Coronary artery (tissue), 2 donors: ENCODE measurements at regions not wholly inside any gene's neighbourhood (a gene's known extent, or its start where the extent isn't known, plus 50 kb on each side); places are given as distances from the start of the nearest gene placed in this dataset.

Experiments
- DNase-seq: peaks from one replicate; pipeline ENCODE4 v3.0.0-alpha.2; 2017; ENCODE audit warnings: low spot score
- H3K27ac ChIP-seq, 2 donors: fragments of 200-600 bp; sonication (generic); one replicate each; pipeline ENCODE4 v1.5.1; 2016 to 2019
- H3K4me3 ChIP-seq: fragments of 200-600 bp; sonication (generic); 2 replicates; pipeline ENCODE4 v1.5.1; 2016; ENCODE audit warnings: mild to moderate bottlenecking, moderate library complexity
- CTCF ChIP-seq: fragments of 200-600 bp; sonication (generic); IDR thresholded peaks from one replicate; pipeline ENCODE4 v1.5.1; 2019; ENCODE audit warnings: antibody characterized with exemption

GRCh38 chr3:150098621-150099020 is 127.9 kb upstream of the PFN2 start:
- DNase-seq, result no peak
- Histone ChIP-seq H3K27ac (no peak overlapping the region), H3K4me3 (no peak overlapping the region)
- no peak for TF ChIP-seq CTCF

- H3K27ac ChIP-seq, result no peak overlapping the region
- no peak for TF ChIP-seq CTCF
- H3K4me3 ChIP-seq, result no peak overlapping the region
- no peak for DNase-seq
These were observed 126.8 kb upstream of the PFN2 start for GRCh38 chr3:150097588-150097890.

GRCh38 chr3:150096700-150097587 is 126.2 kb upstream of the PFN2 start:
- no peak overlapping the region for H3K4me3 ChIP-seq
- no peak overlapping the region for H3K27ac ChIP-seq
- TF ChIP-seq CTCF, result no peak
- no peak for DNase-seq

- no peak for TF ChIP-seq CTCF
- no peak for DNase-seq
- H3K27ac ChIP-seq, result no peak overlapping the region
- H3K4me3 ChIP-seq, result no peak overlapping the region
These were observed 123.6 kb upstream of the PFN2 start for GRCh38 chr3:150094150-150094933.

- no peak for TF ChIP-seq CTCF
- Histone ChIP-seq H3K4me3 (no peak overlapping the region), H3K27ac (no peak overlapping the region)
- no peak for DNase-seq
These were observed 120.9 kb upstream of the PFN2 start for GRCh38 chr3:150091626-150092025.

- Histone ChIP-seq H3K27ac (no peak overlapping the region), H3K4me3 (no peak overlapping the region)
- no peak for TF ChIP-seq CTCF
- DNase-seq, result no peak
These were observed 120.2 kb upstream of the PFN2 start for GRCh38 chr3:150090877-150091276.
